T-helper 1 cell treated with Interleukin-12 subunit alpha and Interleukin-12 subunit beta and Interleukin-4 antibody, amounts not matched to agents 30 μg/mL and 1 μg/mL, for 36 hours (primary cell): ENCODE measurements at regions not wholly inside any gene's neighbourhood (a gene's known extent, or its start where the extent isn't known, plus 50 kb on each side); places are given as distances from the start of the nearest gene placed in this dataset.
"Not testable (repeated sequence)": the region's sequence is repeated elsewhere in the genome, so short reads cannot be mapped to it uniquely, and the experiment has no call there.

Experiments
- H3K27ac Mint-ChIP-seq: one replicate; pipeline ENCODE4 v1.8.0; 2021; ENCODE audit warnings: mild to moderate bottlenecking, mixed read lengths
- H3K27me3 Mint-ChIP-seq: one replicate; pipeline ENCODE4 v1.8.0; 2021; ENCODE audit warnings: low read depth, mixed read lengths
- H3K36me3 Mint-ChIP-seq: one replicate; pipeline ENCODE4 v1.8.0; 2021; ENCODE audit warnings: low read depth, mixed read lengths
- H3K4me1 Mint-ChIP-seq: one replicate; pipeline ENCODE4 v1.8.0; 2021; ENCODE audit warnings: low read depth, mixed read lengths
- H3K4me3 Mint-ChIP-seq: one replicate; pipeline ENCODE4 v1.8.0; 2021; ENCODE audit warnings: mild to moderate bottlenecking, moderate library complexity, mixed read lengths
- H3K9me3 Mint-ChIP-seq: one replicate; pipeline ENCODE4 v1.8.0; 2021; ENCODE audit warnings: mixed read lengths

GRCh38 chr6:156449128-156449527, 328.1 kb upstream of the ARID1B start:
- Mint-ChIP-seq H3K27ac (no peak overlapping the region), H3K9me3 (no peaks in the 10 kb centered on the region), H3K36me3 (no peaks in the 10 kb centered on the region), H3K4me1 (no peaks in the 10 kb centered on the region), H3K4me3 (no peak overlapping the region), H3K27me3 (peaks cover 6% of the 10 kb centered on the region)

DNA sequence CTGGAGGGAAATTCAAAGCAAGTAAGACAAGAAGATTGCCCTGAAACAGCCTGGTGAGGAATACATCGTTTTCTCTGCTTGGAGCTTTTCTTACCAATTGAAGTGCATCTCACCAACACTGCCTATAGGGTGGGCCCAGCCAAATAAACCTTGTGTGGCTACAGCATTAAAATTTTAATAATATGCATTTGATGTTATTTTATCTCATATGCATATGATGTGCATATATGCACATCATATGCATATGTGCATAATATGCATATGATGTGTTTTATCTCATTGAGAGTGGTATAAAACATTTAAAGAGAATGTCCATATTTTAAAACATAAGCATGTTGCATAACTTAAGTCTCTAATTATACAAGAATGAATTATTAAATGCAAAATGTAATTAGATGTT, 328.6 kb upstream of the ARID1B start:
- H3K4me1 Mint-ChIP-seq, result no peaks in the 10 kb centered on the region

DNA sequence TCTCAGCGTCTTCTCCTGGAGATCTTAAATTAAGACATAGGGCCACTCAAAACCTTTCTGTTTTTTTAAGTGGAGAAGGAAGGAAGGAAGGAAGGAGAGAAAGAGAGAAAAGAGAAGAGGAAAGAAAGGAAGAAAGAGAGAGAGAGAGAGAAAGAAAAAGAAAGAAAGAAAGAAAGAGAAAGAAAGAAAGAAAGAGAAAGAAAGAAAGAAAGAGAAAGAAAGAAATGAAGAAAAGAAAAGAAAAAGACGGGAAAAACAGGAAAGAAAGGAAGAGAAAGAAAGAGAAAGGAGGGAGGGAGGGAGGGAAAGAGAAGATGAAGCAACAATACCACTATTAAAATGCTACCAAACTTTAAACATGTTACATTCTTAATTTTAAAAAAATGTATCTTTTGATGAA, 336.5 kb upstream of the ARID1B start:
- peaks cover 4% of the 10 kb centered on the region for H3K9me3 Mint-ChIP-seq
- no peak overlapping the region for H3K4me3 Mint-ChIP-seq
- H3K36me3 Mint-ChIP-seq, result no peaks in the 10 kb centered on the region
- no peaks in the 10 kb centered on the region for H3K4me1 Mint-ChIP-seq
- H3K27ac Mint-ChIP-seq, result no peak overlapping the region
- H3K27me3 Mint-ChIP-seq, result peaks cover 6% of the 10 kb centered on the region

More for the DNA sequence above, 328.6 kb upstream of the ARID1B start:
- no peak overlapping the region for H3K4me3 Mint-ChIP-seq
- H3K9me3 Mint-ChIP-seq, result no peaks in the 10 kb centered on the region
- H3K27ac Mint-ChIP-seq, result no peak overlapping the region
- no peaks in the 10 kb centered on the region for H3K36me3 Mint-ChIP-seq
- H3K27me3 Mint-ChIP-seq, result peaks cover 6% of the 10 kb centered on the region

GRCh38 chr6:156438350-156438923, 338.7 kb upstream of the ARID1B start:
- Mint-ChIP-seq H3K9me3 (peaks cover 4% of the 10 kb centered on the region), H3K27me3 (no peaks in the 10 kb centered on the region), H3K4me1 (no peaks in the 10 kb centered on the region), H3K4me3 (no peak overlapping the region), H3K36me3 (no peaks in the 10 kb centered on the region), H3K27ac (no peak overlapping the region)

DNA sequence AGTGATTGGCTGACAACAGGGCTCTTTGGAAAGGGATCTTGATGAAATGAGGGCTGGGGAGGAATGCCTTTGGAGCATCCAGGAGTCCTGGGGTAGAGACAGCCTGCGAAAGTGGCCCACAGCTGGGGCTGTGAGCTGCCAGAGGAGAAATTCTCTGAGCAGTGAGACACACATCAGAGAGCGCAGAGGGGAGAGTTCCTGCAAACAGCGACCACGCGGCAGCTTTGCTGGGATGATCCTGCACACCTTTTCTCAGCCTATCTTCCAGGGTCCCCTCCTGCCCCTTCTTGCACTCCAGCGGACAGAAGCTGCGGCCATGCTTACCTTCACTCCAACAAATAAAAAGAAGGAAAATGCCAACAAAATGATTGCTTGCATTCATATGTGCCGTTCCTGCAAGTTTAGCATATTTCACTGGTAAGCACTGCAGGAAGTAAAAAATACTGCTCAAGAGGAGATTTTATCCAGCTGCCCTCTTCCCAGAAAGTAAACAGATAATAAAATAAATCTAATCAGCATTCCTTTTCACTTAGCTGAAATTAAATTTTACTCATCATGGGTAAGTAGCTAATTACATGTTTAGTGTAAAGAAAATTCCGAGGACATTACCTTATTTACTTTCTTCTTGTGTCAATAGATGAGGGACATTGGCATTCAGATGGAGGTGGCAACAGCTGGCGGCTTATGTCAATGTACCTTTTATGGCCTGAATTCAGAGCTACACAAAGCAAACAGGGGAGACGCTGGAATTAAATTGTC, 339.9 kb upstream of the ARID1B start:
- Mint-ChIP-seq H3K27me3 (no peaks in the 10 kb centered on the region), H3K4me3 (no peak overlapping the region), H3K9me3 (peaks cover 4% of the 10 kb centered on the region), H3K4me1 (no peaks in the 10 kb centered on the region), H3K27ac (no peak overlapping the region), H3K36me3 (no peaks in the 10 kb centered on the region)

DNA sequence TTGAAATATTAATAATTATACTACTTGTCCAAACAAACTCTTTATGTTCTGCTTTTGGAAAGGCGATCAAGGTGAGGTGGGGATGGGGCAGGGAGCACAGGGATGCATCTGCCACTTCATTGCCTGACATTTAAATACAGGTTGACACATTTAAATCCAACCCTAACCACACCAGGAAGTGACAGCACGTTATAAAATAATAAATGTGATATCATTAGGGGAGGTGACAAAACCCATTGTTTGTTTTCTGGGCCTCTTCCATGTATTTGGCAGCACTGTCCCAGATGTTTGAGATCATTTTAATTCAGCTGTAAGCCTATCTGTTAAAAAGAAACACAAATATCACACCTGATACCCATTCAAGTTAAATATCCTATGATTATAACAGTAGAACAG, 342.4 kb upstream of the ARID1B start:
- Mint-ChIP-seq H3K27me3 (no peaks in the 10 kb centered on the region), H3K4me3 (no peak overlapping the region), H3K4me1 (no peaks in the 10 kb centered on the region), H3K27ac (no peak overlapping the region), H3K36me3 (no peaks in the 10 kb centered on the region), H3K9me3 (no peaks in the 10 kb centered on the region)

GRCh38 chr6:156434049-156434794, 343.0 kb upstream of the ARID1B start:
- H3K27me3 Mint-ChIP-seq, result no peaks in the 10 kb centered on the region
- no peaks in the 10 kb centered on the region for H3K4me1 Mint-ChIP-seq
- no peaks in the 10 kb centered on the region for H3K9me3 Mint-ChIP-seq
- no peak overlapping the region for H3K27ac Mint-ChIP-seq
- no peaks in the 10 kb centered on the region for H3K36me3 Mint-ChIP-seq
- no peak overlapping the region for H3K4me3 Mint-ChIP-seq

- Mint-ChIP-seq H3K36me3 (no peaks in the 10 kb centered on the region), H3K27me3 (no peaks in the 10 kb centered on the region), H3K9me3 (no peaks in the 10 kb centered on the region), H3K4me1 (no peaks in the 10 kb centered on the region), H3K4me3 (no peak overlapping the region), H3K27ac (no peak overlapping the region)
These were observed 344.6 kb upstream of the ARID1B start for GRCh38 chr6:156432543-156432942.

DNA sequence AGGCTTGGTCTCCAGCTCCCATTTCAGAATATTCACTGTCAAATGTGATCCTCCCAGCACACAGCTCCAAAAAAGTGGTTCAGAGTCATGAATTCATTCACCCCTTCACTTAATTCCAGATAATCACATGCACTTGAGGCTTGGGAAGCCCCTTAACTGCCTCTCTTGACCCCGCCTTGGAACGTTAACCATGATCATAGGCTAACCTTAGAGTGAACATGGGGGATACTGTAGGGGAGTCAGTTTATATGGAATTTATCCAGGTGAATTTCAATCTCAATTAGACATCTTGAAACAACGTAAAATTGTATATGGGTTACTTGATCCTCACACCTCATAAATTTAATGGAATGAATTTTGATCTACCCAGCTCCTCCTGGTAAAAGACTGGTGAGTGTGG, 346.8 kb upstream of the ARID1B start:
- Mint-ChIP-seq H3K27ac (no peak overlapping the region), H3K4me3 (no peak overlapping the region), H3K9me3 (no peaks in the 10 kb centered on the region), H3K27me3 (no peaks in the 10 kb centered on the region), H3K36me3 (no peaks in the 10 kb centered on the region), H3K4me1 (no peaks in the 10 kb centered on the region)

DNA sequence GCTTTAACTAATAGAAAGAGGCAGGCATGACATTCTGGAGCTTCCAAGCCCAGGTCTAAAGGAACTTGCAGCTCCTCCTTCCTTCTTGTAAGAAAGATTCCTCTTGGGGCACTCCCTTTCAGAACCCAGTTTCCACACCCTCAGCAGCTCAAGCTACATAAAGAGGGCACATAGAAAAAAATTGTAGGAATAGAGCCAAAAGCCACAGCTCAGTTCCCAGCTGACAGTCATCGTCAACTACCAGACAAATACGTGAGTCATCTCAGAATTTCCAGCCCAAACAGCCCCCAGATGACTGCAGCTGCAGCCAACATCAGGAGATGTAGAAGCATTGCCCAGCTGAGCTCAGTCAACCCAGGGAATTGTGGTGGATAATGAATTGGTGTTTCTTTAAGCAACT, 349.8 kb upstream of the ARID1B start:
- no peak overlapping the region for H3K27ac Mint-ChIP-seq
- H3K9me3 Mint-ChIP-seq, result no peaks in the 10 kb centered on the region
- no peaks in the 10 kb centered on the region for H3K36me3 Mint-ChIP-seq
- H3K4me1 Mint-ChIP-seq, result peaks cover 20% of the 10 kb centered on the region
- H3K4me3 Mint-ChIP-seq, result no peak overlapping the region
- no peaks in the 10 kb centered on the region for H3K27me3 Mint-ChIP-seq

DNA sequence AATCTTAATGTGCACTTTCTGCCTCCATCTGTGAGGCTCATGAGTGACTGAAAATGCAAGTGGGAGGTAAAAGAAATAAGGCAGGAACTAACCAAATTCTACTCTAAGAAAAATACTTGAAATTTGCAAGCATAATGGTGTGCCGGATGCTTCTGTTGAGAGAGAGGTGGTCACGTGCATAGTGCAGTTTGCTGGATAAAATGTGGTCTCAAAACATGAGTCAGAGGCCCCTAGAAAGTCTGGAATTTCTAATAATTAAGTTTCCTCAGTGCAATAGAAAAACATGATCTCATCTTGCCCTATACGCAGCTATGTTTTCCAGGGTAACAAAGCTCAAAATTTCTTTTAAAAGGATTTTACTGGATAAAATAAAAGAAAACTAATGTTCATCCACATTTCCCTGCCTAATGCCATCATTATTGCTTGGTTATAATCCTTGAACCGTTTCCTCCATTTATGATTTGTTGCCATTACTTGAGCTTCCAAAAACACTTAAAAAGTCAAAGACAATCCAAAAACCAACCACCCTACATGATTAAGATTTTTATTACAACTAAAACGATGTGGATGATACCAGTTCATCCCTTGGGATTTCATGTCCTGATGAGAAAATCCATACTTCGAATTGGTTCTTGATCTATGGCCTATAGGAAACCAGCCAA, 351.7 kb upstream of the ARID1B start:
- H3K4me1 Mint-ChIP-seq, result peaks cover 22% of the 10 kb centered on the region
- no peak overlapping the region for H3K4me3 Mint-ChIP-seq
- H3K9me3 Mint-ChIP-seq, result no peaks in the 10 kb centered on the region
- no peak overlapping the region for H3K27ac Mint-ChIP-seq
- no peaks in the 10 kb centered on the region for H3K36me3 Mint-ChIP-seq
- no peaks in the 10 kb centered on the region for H3K27me3 Mint-ChIP-seq

- Mint-ChIP-seq H3K4me1 (peaks cover 22% of the 10 kb centered on the region), H3K9me3 (no peaks in the 10 kb centered on the region), H3K36me3 (no peaks in the 10 kb centered on the region), H3K27me3 (no peaks in the 10 kb centered on the region), H3K27ac (peak overlapping the region; percentile 18), H3K4me3 (no peak overlapping the region)
These were observed 353.3 kb upstream of the ARID1B start for GRCh38 chr6:156423829-156424228.

DNA sequence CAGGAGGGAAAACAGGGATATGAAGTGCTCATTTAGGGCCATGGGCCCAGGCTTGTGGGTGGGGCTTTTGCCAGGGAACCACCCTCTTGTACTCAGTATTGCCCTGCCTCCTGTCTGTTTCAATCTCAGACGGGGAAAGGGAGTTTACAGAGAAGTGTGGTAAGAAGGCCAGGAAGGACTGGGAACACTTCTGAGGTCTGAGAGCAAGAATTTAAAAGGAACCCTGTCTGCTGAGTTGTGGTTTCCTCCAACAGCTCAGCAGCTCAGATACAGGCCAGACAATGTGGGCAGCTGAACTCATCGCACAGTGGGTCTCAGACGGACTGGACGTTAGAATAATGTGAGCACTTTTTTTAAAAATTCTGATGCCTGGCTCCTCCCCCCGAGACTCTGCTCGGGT, 354.1 kb upstream of the ARID1B start:
- Mint-ChIP-seq H3K36me3 (no peaks in the 10 kb centered on the region), H3K4me3 (peak overlapping the region; percentile 8), H3K9me3 (no peaks in the 10 kb centered on the region), H3K27ac (peak overlapping the region; percentile 38), H3K27me3 (no peaks in the 10 kb centered on the region), H3K4me1 (peaks cover 22% of the 10 kb centered on the region)

GRCh38 chr6:156421933-156422332, 355.2 kb upstream of the ARID1B start:
- Mint-ChIP-seq H3K27ac (no peak overlapping the region), H3K9me3 (no peaks in the 10 kb centered on the region), H3K36me3 (no peaks in the 10 kb centered on the region), H3K4me3 (no peak overlapping the region), H3K27me3 (no peaks in the 10 kb centered on the region), H3K4me1 (peaks cover 22% of the 10 kb centered on the region)

GRCh38 chr6:156421301-156421700, 355.9 kb upstream of the ARID1B start:
- not testable (repeated sequence) for H3K9me3 Mint-ChIP-seq, H3K27ac Mint-ChIP-seq, H3K27me3 Mint-ChIP-seq, H3K36me3 Mint-ChIP-seq, H3K4me3 Mint-ChIP-seq
- H3K4me1 Mint-ChIP-seq, result peaks cover 22% of the 10 kb centered on the region
